ENCODE measurements at regions not wholly inside any gene's neighbourhood (a gene's known extent, or its start where the extent isn't known, plus 50 kb on each side); places are given as distances from the start of the nearest gene placed in this dataset.

DNA sequence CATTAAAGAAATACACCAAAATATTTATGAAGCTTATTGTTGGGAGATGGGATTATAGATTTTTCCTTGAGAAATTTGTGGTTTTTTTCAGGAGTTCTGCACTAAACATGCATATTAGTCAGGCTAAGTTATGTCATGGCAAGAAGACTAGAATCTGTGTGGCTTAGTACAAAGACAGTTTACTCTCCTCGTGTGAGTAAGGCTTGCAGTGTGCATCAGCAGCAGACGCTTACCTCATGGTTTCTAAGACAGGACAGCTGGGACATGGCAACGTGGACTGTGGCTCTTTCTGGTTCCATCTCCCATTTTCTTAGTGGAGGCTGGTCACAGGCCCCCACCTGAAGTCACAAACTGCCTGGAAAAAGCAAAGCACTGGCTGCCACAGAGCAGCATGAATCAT is 429.6 kb upstream of the VSTM2A start:
- Mint-ChIP-seq H3K4me3 (no peak overlapping the region), H3K9me3 (peaks cover 3 to 13% (median 7%) of the 10 kb centered on the region in 7 donors), H3K4me1 (no peaks in the 10 kb centered on the region), H3K27me3 (ENCODE audit: low read depth in 3 of 3) (no peaks in the 10 kb centered on the region), H3K36me3 (no peaks in the 10 kb centered on the region), H3K27ac (no peak overlapping the region)
- H3K79me2 ChIP-seq (ENCODE audit: insufficient read depth, low read length): no peaks in the 10 kb centered on the region
- intact Hi-C loops (cut with micrococcal nuclease): no loop called here
- H2AFZ ChIP-seq (ENCODE audit: insufficient read depth, low read depth, low read length, poor library complexity, severe bottlenecking): no peak overlapping the region
- H4K20me1 ChIP-seq (ENCODE audit: insufficient read depth, low read length): no peaks in the 10 kb centered on the region
- H3K36me3 ChIP-seq (replicated peaks in 1 of 2; ENCODE audit: control insufficient read depth in 1 of 2, insufficient read depth in 2 of 2, low read length in 2 of 2): no peaks in the 10 kb centered on the region
- H3K4me1 ChIP-seq (ENCODE audit: control insufficient read depth in 1 of 2, insufficient read depth in 2 of 2, low read length in 2 of 2): no peaks in the 10 kb centered on the region
- H3K27ac ChIP-seq (ENCODE audit: low read depth in 1 of 2, low read length in 2 of 2): no peak overlapping the region
- H3K9me3 ChIP-seq (replicated peaks in 1 of 2; ENCODE audit: control insufficient read depth in 1 of 2, insufficient read depth in 1 of 2, low read length in 2 of 2): peaks cover 8 to 19% of the 10 kb centered on the region in 2 donors
- H3K27me3 ChIP-seq (ENCODE audit: control insufficient read depth in 2 of 2, insufficient read depth in 2 of 2, low read length in 2 of 2): no peaks in the 10 kb centered on the region
- no peak overlapping the region for H3K9ac ChIP-seq (ENCODE audit: insufficient read depth, low read length, poor library complexity, severe bottlenecking)
- TF ChIP-seq, protein P1, sequence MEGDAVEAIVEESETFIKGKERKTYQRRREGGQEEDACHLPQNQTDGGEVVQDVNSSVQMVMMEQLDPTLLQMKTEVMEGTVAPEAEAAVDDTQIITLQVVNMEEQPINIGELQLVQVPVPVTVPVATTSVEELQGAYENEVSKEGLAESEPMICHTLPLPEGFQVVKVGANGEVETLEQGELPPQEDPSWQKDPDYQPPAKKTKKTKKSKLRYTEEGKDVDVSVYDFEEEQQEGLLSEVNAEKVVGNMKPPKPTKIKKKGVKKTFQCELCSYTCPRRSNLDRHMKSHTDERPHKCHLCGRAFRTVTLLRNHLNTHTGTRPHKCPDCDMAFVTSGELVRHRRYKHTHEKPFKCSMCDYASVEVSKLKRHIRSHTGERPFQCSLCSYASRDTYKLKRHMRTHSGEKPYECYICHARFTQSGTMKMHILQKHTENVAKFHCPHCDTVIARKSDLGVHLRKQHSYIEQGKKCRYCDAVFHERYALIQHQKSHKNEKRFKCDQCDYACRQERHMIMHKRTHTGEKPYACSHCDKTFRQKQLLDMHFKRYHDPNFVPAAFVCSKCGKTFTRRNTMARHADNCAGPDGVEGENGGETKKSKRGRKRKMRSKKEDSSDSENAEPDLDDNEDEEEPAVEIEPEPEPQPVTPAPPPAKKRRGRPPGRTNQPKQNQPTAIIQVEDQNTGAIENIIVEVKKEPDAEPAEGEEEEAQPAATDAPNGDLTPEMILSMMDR (IDR thresholded peaks at IDR 0.05): no peak
- 70% methylated on average over 3 of the region's 3 CpGs for WGBS (ENCODE audit: insufficient coverage)
- no peak overlapping the region for H3K4me2 ChIP-seq (replicated peaks; ENCODE audit: extremely low read depth, low read length, poor library complexity, severe bottlenecking)
- no peak for DNase-seq
- H3K4me3 ChIP-seq (replicated peaks in 1 of 3; ENCODE audit: low read depth in 2 of 3, low read length in 3 of 3): no peak overlapping the region

DNA sequence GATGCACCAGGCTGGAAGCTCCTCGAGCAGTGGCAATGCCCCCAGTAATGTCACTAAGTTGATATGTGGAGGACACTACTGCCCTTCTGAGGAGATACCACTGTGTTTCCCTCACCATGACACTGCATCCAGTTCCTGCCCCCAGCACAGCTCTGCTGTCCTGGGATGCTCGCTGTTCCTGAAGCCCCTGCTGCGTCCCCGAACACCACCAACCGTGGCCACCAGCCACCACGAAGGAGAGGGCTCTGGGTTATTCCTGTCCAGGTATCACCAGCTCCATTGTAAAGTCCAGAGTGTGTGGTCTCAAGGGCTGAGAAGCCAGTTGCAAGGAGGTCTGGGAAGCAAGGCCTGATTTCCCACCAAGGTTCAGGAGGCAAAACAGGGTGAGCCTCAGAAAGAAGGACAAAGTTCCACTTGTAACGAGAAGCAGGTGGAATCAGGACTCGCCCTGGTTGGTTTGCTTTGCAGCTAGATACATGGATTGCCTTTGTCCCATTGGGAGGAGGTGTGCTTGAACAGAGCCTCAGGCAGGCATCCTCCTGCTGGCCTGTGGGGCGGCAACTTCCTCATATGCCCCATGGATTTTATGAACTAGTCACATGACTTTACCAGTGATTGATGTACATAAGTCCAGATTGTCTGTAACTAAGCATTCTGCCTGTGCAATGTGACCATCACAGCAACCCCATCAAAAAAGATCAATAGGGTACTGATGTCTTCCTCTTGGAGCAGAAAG is 427.0 kb upstream of the VSTM2A start:
- no peak overlapping the region for H3K4me3 ChIP-seq (replicated peaks in 1 of 3; ENCODE audit: low read depth in 2 of 3, low read length in 3 of 3)
- TF ChIP-seq, protein P1 (IDR thresholded peaks at IDR 0.05): no peak
- H3K4me1 ChIP-seq (ENCODE audit: control insufficient read depth in 1 of 2, insufficient read depth in 2 of 2, low read length in 2 of 2): no peaks in the 10 kb centered on the region
- Mint-ChIP-seq H3K4me1 (no peaks in the 10 kb centered on the region), H3K9me3 (peaks cover 2 to 13% (median 6%) of the 10 kb centered on the region in 7 donors), H3K27ac (peak overlapping the region in 1 of 7 donors; percentile 41), H3K36me3 (no peaks in the 10 kb centered on the region), H3K27me3 (ENCODE audit: low read depth in 3 of 3) (no peaks in the 10 kb centered on the region), H3K4me3 (no peak overlapping the region)
- no peak overlapping the region for H2AFZ ChIP-seq (ENCODE audit: insufficient read depth, low read depth, low read length, poor library complexity, severe bottlenecking)
- H3K27ac ChIP-seq (ENCODE audit: low read depth in 1 of 2, low read length in 2 of 2): no peak overlapping the region
- no peak overlapping the region for H3K4me2 ChIP-seq (replicated peaks; ENCODE audit: extremely low read depth, low read length, poor library complexity, severe bottlenecking)
- peaks cover 8 to 17% of the 10 kb centered on the region in 2 donors for H3K9me3 ChIP-seq (replicated peaks in 1 of 2; ENCODE audit: control insufficient read depth in 1 of 2, insufficient read depth in 1 of 2, low read length in 2 of 2)
- H3K36me3 ChIP-seq (replicated peaks in 1 of 2; ENCODE audit: control insufficient read depth in 1 of 2, insufficient read depth in 2 of 2, low read length in 2 of 2): no peaks in the 10 kb centered on the region
- DNase-seq: no peak
- intact Hi-C loops (cut with micrococcal nuclease): no loop called here
- H4K20me1 ChIP-seq (ENCODE audit: insufficient read depth, low read length): no peaks in the 10 kb centered on the region
- no peak overlapping the region for H3K9ac ChIP-seq (ENCODE audit: insufficient read depth, low read length, poor library complexity, severe bottlenecking)
- H3K27me3 ChIP-seq (ENCODE audit: control insufficient read depth in 2 of 2, insufficient read depth in 2 of 2, low read length in 2 of 2): no peaks in the 10 kb centered on the region
- WGBS (ENCODE audit: insufficient coverage): 89% methylated on average over 6 of the region's 9 CpGs
- H3K79me2 ChIP-seq (ENCODE audit: insufficient read depth, low read length): no peaks in the 10 kb centered on the region

Data from CD14-positive monocyte (primary cell).